Naive thymus-derived CD4-positive, alpha-beta T cell (primary cell): ENCODE measurements at regions not wholly inside any gene's neighbourhood (a gene's known extent, or its start where the extent isn't known, plus 50 kb on each side); places are given as distances from the start of the nearest gene placed in this dataset.

Experiments used
- ATAC-seq: fragments of 150-1000 bp; cut with Tn5 transposase; 2 replicates; pipeline ENCODE4 v1.10.0; 2021; ENCODE audit warnings: mild to moderate bottlenecking, moderate library complexity
- CTCF ChIA-PET: fragments of 350-600 bp; sonication (Branson Sonifier 250); formaldehyde crosslinking; loops from one replicate; lab custom pipeline; 2021; ENCODE audit warnings: antibody characterized with exemption; lab: Charles Lee
- POLR2A ChIA-PET: fragments of 350-600 bp; sonication (Branson Sonifier 250); formaldehyde crosslinking; loops from one replicate; lab custom pipeline; 2021; ENCODE audit warnings: antibody characterized with exemption, inconsistent platforms; lab: Charles Lee
- DNase-seq, 9 donors: peaks; one replicate each; pipeline versions ENCODE4 v3.0.0 to v3.0.0-alpha.2; 2020 to 2022; ENCODE audit warnings: mixed read lengths in 1 of 9
- H3K27ac ChIP-seq: one replicate; pipeline ENCODE4 v1.7.0; 2013; ENCODE audit warnings: mild to moderate bottlenecking, low read depth, low read length, moderate library complexity
- H3K27me3 ChIP-seq, 2 donors: one replicate each; pipeline ENCODE4 v1.7.0; 2013; ENCODE audit warnings: low read length in 2 of 2, mild to moderate bottlenecking in 2 of 2, moderate library complexity in 2 of 2; ENCODE audit not compliant: control insufficient read depth in 2 of 2, insufficient read depth in 2 of 2
- H3K36me3 ChIP-seq, 3 experiments: 1 replicate in 2 of 3; 2 replicates in 1 of 3; pipeline ENCODE4 v1.7.0; 2013; ENCODE audit warnings: low read length in 3 of 3, mild to moderate bottlenecking in 3 of 3, moderate library complexity in 1 of 3; ENCODE audit not compliant: insufficient read depth in 3 of 3, control insufficient read depth in 2 of 3
- H3K4me1 ChIP-seq, 2 donors: one replicate each; pipeline ENCODE4 v1.7.0; 2013; ENCODE audit warnings: low read length in 2 of 2, mild to moderate bottlenecking in 2 of 2, moderate library complexity in 1 of 2; ENCODE audit not compliant: control insufficient read depth in 2 of 2, insufficient read depth in 2 of 2
- H3K4me3 ChIP-seq: 2 replicates; pipeline ENCODE4 v1.7.0; 2013; ENCODE audit warnings: mild to moderate bottlenecking, low read length
- H3K9me3 ChIP-seq, 3 experiments: 1 replicate in 2 of 3; 2 replicates in 1 of 3; pipeline ENCODE4 v1.7.0; 2013; ENCODE audit warnings: low read length in 3 of 3; ENCODE audit not compliant: control insufficient read depth in 2 of 3
- H3K27ac Mint-ChIP-seq, 9 donors: one replicate each; pipeline ENCODE4 v1.8.0; 2020 to 2022; ENCODE audit warnings: mixed read lengths in 9 of 9, mild to moderate bottlenecking in 8 of 9, moderate library complexity in 5 of 9, inconsistent platforms in 2 of 9
- H3K27me3 Mint-ChIP-seq, 5 donors: one replicate each; pipeline ENCODE4 v1.8.0; 2021 to 2022; ENCODE audit warnings: mixed read lengths in 5 of 5, mild to moderate bottlenecking in 1 of 5
- H3K36me3 Mint-ChIP-seq, 5 donors: one replicate each; pipeline ENCODE4 v1.8.0; 2020 to 2022; ENCODE audit warnings: mixed read lengths in 5 of 5, mild to moderate bottlenecking in 3 of 5, inconsistent platforms in 1 of 5
- H3K4me1 Mint-ChIP-seq, 7 donors: one replicate each; pipeline ENCODE4 v1.8.0; 2020 to 2022; ENCODE audit warnings: mixed read lengths in 7 of 7, mild to moderate bottlenecking in 3 of 7, inconsistent platforms in 1 of 7
- H3K4me3 Mint-ChIP-seq, 10 donors: one replicate each; pipeline ENCODE4 v1.8.0; 2020 to 2022; ENCODE audit warnings: mild to moderate bottlenecking in 10 of 10, mixed read lengths in 10 of 10, moderate library complexity in 6 of 10, inconsistent platforms in 2 of 10
- H3K9me3 Mint-ChIP-seq, 11 donors: one replicate each; pipeline ENCODE4 v1.8.0; 2020 to 2022; ENCODE audit warnings: mixed read lengths in 11 of 11, mild to moderate bottlenecking in 4 of 11, inconsistent platforms in 1 of 11, moderate library complexity in 1 of 11
- intact Hi-C, 2 donors: fragments of 100-400 bp; cut with micrococcal nuclease; formaldehyde crosslinking; loops; one replicate each; pipeline ENCODE4 v1.15.1; 2023

GRCh38 chr1:8216005-8216404 lies 101.9 kb upstream of the SLC45A1 start:
- Mint-ChIP-seq H3K27me3 (peaks cover 36 to 56% (median 52%) of the 10 kb centered on the region in 5 donors), H3K36me3 (peaks cover 0 to 7% (median 0%) of the 10 kb centered on the region in 5 donors), H3K4me1 (peaks cover 10 to 36% (median 14%) of the 10 kb centered on the region in 7 donors), H3K4me3 (peak overlapping the region in 9 of 10 donors; percentile 13 to 68 (median 60)), H3K9me3 (peaks cover 0 to 5% (median 0%) of the 10 kb centered on the region in 11 donors), H3K27ac (no peak overlapping the region)
- no peaks in the 10 kb centered on the region for H3K9me3 ChIP-seq
- H3K27ac ChIP-seq = no peak overlapping the region
- ChIA-PET CTCF (no interaction called here), POLR2A (no interaction called here)
- peaks cover 3 to 10% of the 10 kb centered on the region in 2 donors for H3K4me1 ChIP-seq
- peaks cover 0 to 5% of the 10 kb centered on the region in 2 donors for H3K27me3 ChIP-seq
- H3K4me3 ChIP-seq = no peak overlapping the region
- no peaks in the 10 kb centered on the region for H3K36me3 ChIP-seq
- intact Hi-C loops = no loop called here
- ATAC-seq = no peak
- DNase-seq = no peak

- peaks cover 10 to 37% (median 14%) of the 10 kb centered on the region in 7 donors for H3K4me1 Mint-ChIP-seq
- no peak overlapping the region for H3K4me3 Mint-ChIP-seq
- H3K4me3 ChIP-seq = no peak overlapping the region
- H3K27me3 Mint-ChIP-seq = peaks cover 36 to 55% (median 45%) of the 10 kb centered on the region in 5 donors
- H3K27ac Mint-ChIP-seq = no peak overlapping the region
- no peak for DNase-seq
- H3K36me3 Mint-ChIP-seq = peaks cover 0 to 7% (median 0%) of the 10 kb centered on the region in 5 donors
- H3K27me3 ChIP-seq = peaks cover 0 to 5% of the 10 kb centered on the region in 2 donors
- intact Hi-C loops = no loop called here
- CTCF ChIA-PET = no interaction called here
- peaks cover 3 to 10% of the 10 kb centered on the region in 2 donors for H3K4me1 ChIP-seq
- POLR2A ChIA-PET = no interaction called here
- peaks cover 0 to 3% (median 0%) of the 10 kb centered on the region in 11 donors for H3K9me3 Mint-ChIP-seq
- no peaks in the 10 kb centered on the region for H3K36me3 ChIP-seq
- no peaks in the 10 kb centered on the region for H3K9me3 ChIP-seq
- ATAC-seq = no peak
- H3K27ac ChIP-seq = no peak overlapping the region
Measured at GRCh38 chr1:8214501-8215173, 103.3 kb upstream of the SLC45A1 start.

GRCh38 chr1:8213676-8214075 lies 104.2 kb upstream of the SLC45A1 start:
- H3K9me3 ChIP-seq = no peaks in the 10 kb centered on the region
- no peaks in the 10 kb centered on the region for H3K36me3 ChIP-seq
- DNase-seq (no peak), ATAC-seq (no peak)
- H3K4me1 ChIP-seq = peaks cover 3 to 6% of the 10 kb centered on the region in 2 donors
- intact Hi-C loops = no loop called here
- H3K4me1 Mint-ChIP-seq = peaks cover 10 to 36% (median 14%) of the 10 kb centered on the region in 7 donors
- ChIA-PET CTCF (no interaction called here), POLR2A (no interaction called here)
- peaks cover 0 to 3% (median 0%) of the 10 kb centered on the region in 11 donors for H3K9me3 Mint-ChIP-seq
- H3K4me3 Mint-ChIP-seq = no peak overlapping the region
- no peak overlapping the region for H3K27ac ChIP-seq
- peaks cover 0 to 5% of the 10 kb centered on the region in 2 donors for H3K27me3 ChIP-seq
- H3K27me3 Mint-ChIP-seq = peaks cover 30 to 48% (median 38%) of the 10 kb centered on the region in 5 donors
- no peak overlapping the region for H3K27ac Mint-ChIP-seq
- H3K4me3 ChIP-seq = no peak overlapping the region
- H3K36me3 Mint-ChIP-seq = peaks cover 0 to 7% (median 0%) of the 10 kb centered on the region in 5 donors

- ATAC-seq (no peak), DNase-seq (no peak)
- Histone ChIP-seq H3K27me3 (peaks cover 0 to 5% of the 10 kb centered on the region in 2 donors), H3K36me3 (no peaks in the 10 kb centered on the region), H3K4me1 (peaks cover under 1 to 3% of the 10 kb centered on the region in 2 donors), H3K4me3 (no peak overlapping the region), H3K27ac (no peak overlapping the region), H3K9me3 (no peaks in the 10 kb centered on the region)
- Mint-ChIP-seq H3K27me3 (peaks cover 30 to 46% (median 33%) of the 10 kb centered on the region in 5 donors), H3K9me3 (peaks cover 0 to 3% (median 0%) of the 10 kb centered on the region in 11 donors), H3K4me1 (peaks cover 10 to 34% (median 14%) of the 10 kb centered on the region in 7 donors), H3K36me3 (peaks cover 0 to 7% (median 0%) of the 10 kb centered on the region in 5 donors), H3K4me3 (peak overlapping the region in 1 of 10 donors; percentile 12), H3K27ac (no peak overlapping the region)
- ChIA-PET CTCF (no interaction called here), POLR2A (no interaction called here)
- intact Hi-C loops = no loop called here
Measured at GRCh38 chr1:8213136-8213535, 104.8 kb upstream of the SLC45A1 start.

- Histone ChIP-seq H3K27ac (no peak overlapping the region), H3K27me3 (peaks cover 0 to 3% of the 10 kb centered on the region in 2 donors), H3K36me3 (no peaks in the 10 kb centered on the region), H3K4me1 (peaks cover 0 to under 1% of the 10 kb centered on the region in 2 donors), H3K9me3 (no peaks in the 10 kb centered on the region), H3K4me3 (no peak overlapping the region)
- Mint-ChIP-seq H3K27me3 (peaks cover 25 to 41% (median 30%) of the 10 kb centered on the region in 5 donors), H3K4me3 (peak overlapping the region in 1 of 10 donors; percentile 31), H3K36me3 (peaks cover 0 to 7% (median 0%) of the 10 kb centered on the region in 5 donors), H3K9me3 (peaks cover 0 to 3% (median 0%) of the 10 kb centered on the region in 11 donors), H3K4me1 (peaks cover 8 to 32% (median 14%) of the 10 kb centered on the region in 7 donors), H3K27ac (peak overlapping the region in 1 of 9 donors; percentile 2)
- intact Hi-C loops = no loop called here
- no peak for DNase-seq
- CTCF ChIA-PET = no interaction called here
- no peak for ATAC-seq
- POLR2A ChIA-PET = no interaction called here
Measured at GRCh38 chr1:8212580-8213031, 105.3 kb upstream of the SLC45A1 start.

- peaks cover 0 to 3% (median 0%) of the 10 kb centered on the region in 11 donors for H3K9me3 Mint-ChIP-seq
- peak in 1 of 9 donors; percentile 22 for DNase-seq
- peak overlapping the region in 1 of 9 donors; percentile 68 for H3K27ac Mint-ChIP-seq
- peaks cover 7 to 31% (median 14%) of the 10 kb centered on the region in 7 donors for H3K4me1 Mint-ChIP-seq
- intact Hi-C loops = no loop called here
- ChIA-PET CTCF (interaction anchor here (1.1 kb wide), 1 partner anchor 138 kb away, joined by 3 read pairs; no protein-coding TSS in a partner anchor), POLR2A (no interaction called here)
- H3K27me3 ChIP-seq = no peaks in the 10 kb centered on the region
- H3K4me3 ChIP-seq = no peak overlapping the region
- ATAC-seq = no peak
- no peaks in the 10 kb centered on the region for H3K9me3 ChIP-seq
- H3K4me1 ChIP-seq = no peaks in the 10 kb centered on the region
- no peaks in the 10 kb centered on the region for H3K36me3 ChIP-seq
- peaks cover 24 to 40% (median 30%) of the 10 kb centered on the region in 5 donors for H3K27me3 Mint-ChIP-seq
- H3K27ac ChIP-seq = no peak overlapping the region
- peaks cover 0 to 7% (median 0%) of the 10 kb centered on the region in 5 donors for H3K36me3 Mint-ChIP-seq
- H3K4me3 Mint-ChIP-seq = peak overlapping the region in 2 of 10 donors; percentile 28 to 31
Measured at GRCh38 chr1:8211883-8212579, 105.9 kb upstream of the SLC45A1 start.
